HepG2 (cell line): ENCODE measurements at regions not wholly inside any gene's neighbourhood (a gene's known extent, or its start where the extent isn't known, plus 50 kb on each side); places are given as distances from the start of the nearest gene placed in this dataset.

Experiments used
- ATAC-seq: fragments of 200-7000 bp; cut with Tn5 transposase; 3 replicates; pipeline ENCODE4 v1.9.1; 2020; ENCODE audit warnings: mild to moderate bottlenecking, moderate library complexity
- BruUV-seq: library from RNA; stranded (reverse); fragments of 400-500 nt; replicated peaks from 2 replicates; lab custom pipeline; 2021; lab: Mats Ljungman, UMichigan
- CTCF ChIA-PET: fragments of 300-600 bp; formaldehyde crosslinking; extraction: SDS; loops from one replicate; lab custom pipeline; 2021; ENCODE audit warnings: low total read pairs, inconsistent platforms, low intra/inter-chr PET ratio; lab: Yijun Ruan, JAX
- POLR2A ChIA-PET: fragments of 350-600 bp; sonication (Branson Sonifier 250); formaldehyde crosslinking; loops from one replicate; lab custom pipeline; 2020; ENCODE audit warnings: antibody characterized with exemption, inconsistent platforms; lab: Yijun Ruan, JAX
- DNase-seq: peaks from one replicate; pipeline ENCODE4 v3.0.0-alpha.2; 2015; ENCODE audit warnings: low spot score
- FAIRE-seq: peaks from 3 replicates; lab custom pipeline; 2011; peaks lifted over from hg19 to GRCh38; lab: Jason Lieb, UNC
- H2AFZ ChIP-seq: one replicate; pipeline ENCODE4 v1.6.1; 2011; ENCODE audit warnings: low read length, inconsistent platforms
- H3K27ac ChIP-seq: fragments of 300-600 bp; 3 replicates; pipeline ENCODE4 v1.8.0; 2011; ENCODE audit warnings: mixed run types, mild to moderate bottlenecking, mixed read lengths, low read length, inconsistent platforms; ENCODE audit not compliant: insufficient read depth; ENCODE audit errors: extremely low read length
- H3K27me3 ChIP-seq, 2 experiments: fragments of 200-600 bp in 1 of 2; 2 replicates in 1 of 2; 3 replicates in 1 of 2; pipeline versions ENCODE4 v1.6.0 to v1.8.0; 2011; ENCODE audit warnings: low read length in 2 of 2, mild to moderate bottlenecking in 2 of 2, moderate library complexity in 2 of 2, inconsistent platforms in 1 of 2; ENCODE audit not compliant: insufficient read depth in 2 of 2, control insufficient read depth in 1 of 2
- H3K36me3 ChIP-seq, 2 experiments: fragments of 200-600 bp in 1 of 2; replicated peaks in 1 of 2; 2 replicates in 1 of 2; 3 replicates in 1 of 2; pipeline versions ENCODE4 v1.5.1 to v1.8.0; 2011; ENCODE audit warnings: low read length in 2 of 2, inconsistent platforms in 1 of 2; ENCODE audit not compliant: insufficient read depth in 2 of 2, control insufficient read depth in 1 of 2
- H3K4me1 ChIP-seq: 2 replicates; pipeline ENCODE4 v1.5.1; 2012; ENCODE audit warnings: low read length, inconsistent platforms; ENCODE audit not compliant: insufficient read depth
- H3K4me2 ChIP-seq: 2 replicates; pipeline ENCODE4 v1.6.0; 2011; ENCODE audit warnings: low read depth, low read length, inconsistent platforms
- H3K4me3 ChIP-seq, 3 experiments: fragments of 200-600 bp in 1 of 3; sonication (generic), shearing (Covaris generic) in 1 of 3; replicated peaks in 1 of 3; 2 replicates each; pipeline ENCODE4 v1.5.1; 2011 to 2016; ENCODE audit warnings: low read length in 3 of 3, inconsistent platforms in 2 of 3, low read depth in 2 of 3, mild to moderate bottlenecking in 2 of 3, control low read depth in 1 of 3, mixed read lengths in 1 of 3; ENCODE audit not compliant: insufficient read depth in 1 of 3
- H3K79me2 ChIP-seq: one replicate; pipeline ENCODE4 v1.6.1; 2011; ENCODE audit warnings: low read length, inconsistent platforms; ENCODE audit not compliant: insufficient read depth
- H3K9ac ChIP-seq: 2 replicates; pipeline ENCODE4 v1.6.0; 2011; ENCODE audit warnings: mild to moderate bottlenecking, low read depth, low read length, inconsistent platforms; ENCODE audit not compliant: insufficient read depth
- H3K9me3 ChIP-seq: 2 replicates; pipeline ENCODE4 v1.5.1; 2012; ENCODE audit warnings: mild to moderate bottlenecking, low read length
- H4K20me1 ChIP-seq: 2 replicates; pipeline ENCODE4 v1.6.0; 2011; ENCODE audit warnings: inconsistent platforms, mild to moderate bottlenecking, low read length, moderate library complexity; ENCODE audit not compliant: insufficient read depth
- ADNP ChIP-seq: sonication (generic); formaldehyde crosslinking; IDR thresholded peaks from 2 replicates; pipeline ENCODE4 v1.4.0; 2020; ENCODE audit warnings: missing genetic modification reagents
- CHCHD3 ChIP-seq: sonication (generic); formaldehyde crosslinking; IDR thresholded peaks from 2 replicates; pipeline ENCODE4 v1.8.0; 2022; ENCODE audit warnings: mild to moderate bottlenecking, missing genetic modification reagents, moderate library complexity
- DMAP1 ChIP-seq: IDR thresholded peaks from 2 replicates; pipeline ENCODE4 v1.6.1; 2016
- RELA ChIP-seq: sonication (generic); formaldehyde crosslinking; IDR thresholded peaks from 2 replicates; pipeline ENCODE4 v1.4.0; 2020; ENCODE audit warnings: missing genetic modification reagents
- SOX13 ChIP-seq, 3 experiments: fragments of 450-650 bp in 1 of 3; sonication (generic) in 1 of 3; formaldehyde crosslinking in 1 of 3; IDR thresholded peaks in 2 of 3; conservative IDR thresholded peaks in 1 of 3; 2 replicates each; pipeline versions ENCODE4 v1.5.0 to v1.6.1; 2016 to 2020; ENCODE audit warnings: antibody characterized with exemption in 1 of 3, mild to moderate bottlenecking in 1 of 3, missing compliant biosample characterization in 1 of 3, missing genetic modification reagents in 1 of 3, moderate library complexity in 1 of 3
- ZNF30 ChIP-seq: sonication (generic); formaldehyde crosslinking; IDR thresholded peaks from 2 replicates; pipeline ENCODE4 v1.5.0; 2020; ENCODE audit warnings: mild to moderate bottlenecking, missing genetic modification reagents
- ZNF329 ChIP-seq: sonication (generic); formaldehyde crosslinking; IDR thresholded peaks from 2 replicates; pipeline ENCODE4 v1.9.0; 2021; ENCODE audit warnings: low read depth, mild to moderate bottlenecking, missing genetic modification reagents
- ZNF430 ChIP-seq: sonication (generic); formaldehyde crosslinking; IDR thresholded peaks from 2 replicates; pipeline ENCODE4 v1.9.0; 2021; ENCODE audit warnings: mild to moderate bottlenecking, missing genetic modification reagents
- ZNF44 ChIP-seq: sonication (generic); formaldehyde crosslinking; IDR thresholded peaks from 2 replicates; pipeline ENCODE4 v1.5.1; 2020; ENCODE audit warnings: mild to moderate bottlenecking, missing genetic modification reagents
- ZNF501 ChIP-seq: sonication (generic); formaldehyde crosslinking; IDR thresholded peaks from 2 replicates; pipeline ENCODE4 v1.5.1; 2020; ENCODE audit warnings: mild to moderate bottlenecking, moderate library complexity, missing genetic modification reagents
- WGBS: methylation state at CpG from one replicate; pipeline ENCODE4 v1.1.6; 2017; ENCODE audit warnings: low lambda C conversion rate; 5-methylcytosine and 5-hydroxymethylcytosine counted together
- in situ Hi-C: cut with HindIII; loops from 2 replicates; pipeline ENCODE4 v1.10.0; 2017; ENCODE audit warnings: low pct_unique_long_range_greater_than_20kb; ENCODE audit not compliant: extremely low pct_ligation_motif_present
- intact Hi-C: fragments of 100-400 bp; cut with micrococcal nuclease; formaldehyde crosslinking; loops from one replicate; pipeline ENCODE4 v1.10.0; 2022; ENCODE audit not compliant: unreplicated experiment
- TF ChIP-seq, protein P1 (sequence below): sonication (generic); formaldehyde crosslinking; IDR thresholded peaks from 2 replicates; pipeline ENCODE4 v1.5.0; 2020; ENCODE audit warnings: missing genetic modification reagents, mild to moderate bottlenecking, borderline replicate concordance
- TF ChIP-seq, protein P2 (sequence below): sonication (generic); formaldehyde crosslinking; IDR thresholded peaks from 2 replicates; pipeline ENCODE4 v1.5.1; 2020; ENCODE audit warnings: mild to moderate bottlenecking, moderate library complexity, missing genetic modification reagents
- TF ChIP-seq, protein P3 (sequence below): sonication (generic); formaldehyde crosslinking; IDR thresholded peaks from 2 replicates; pipeline ENCODE4 v1.4.0; 2020; ENCODE audit warnings: missing genetic modification reagents, low read depth, mild to moderate bottlenecking, borderline replicate concordance

DNA sequence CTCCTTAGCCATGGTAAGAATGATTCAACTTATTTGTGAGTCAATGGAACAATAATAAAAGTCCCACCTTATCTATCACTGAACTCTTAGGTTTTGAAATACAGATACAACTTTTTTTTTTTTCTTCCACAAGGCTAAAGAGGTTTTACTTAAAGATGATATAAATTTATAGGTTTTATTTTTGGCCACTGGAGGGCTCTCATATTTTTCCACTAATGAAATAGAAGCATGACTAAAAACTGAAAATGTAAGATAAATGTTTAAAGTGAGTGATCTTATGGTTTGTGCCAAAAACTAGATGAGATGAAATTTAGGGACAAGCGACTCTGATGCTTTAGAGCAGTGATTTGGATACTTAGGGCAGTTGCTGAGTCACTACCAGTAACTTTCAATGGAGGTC is 499.0 kb downstream of the NUF2 start:
- WGBS: 0% methylated on average over 1 of the region's 1 CpG
- Histone ChIP-seq H2AFZ (no peak overlapping the region), H3K9ac (no peak overlapping the region), H3K4me3 (no peak overlapping the region), H3K4me2 (no peak overlapping the region), H4K20me1 (no peaks in the 10 kb centered on the region), H3K27me3 (no peaks in the 10 kb centered on the region), H3K9me3 (peaks cover 88% of the 10 kb centered on the region), H3K36me3 (no peaks in the 10 kb centered on the region), H3K79me2 (no peaks in the 10 kb centered on the region), H3K27ac (no peak overlapping the region), H3K4me1 (no peaks in the 10 kb centered on the region)
- BruUV-seq: no TSS peak
- intact Hi-C loops (no loop called here), in situ Hi-C loops (no loop called here)
- no peak for DNase-seq
- TF ChIP-seq RELA (CRISPR knock-in tag): no peak
- ATAC-seq: no peak
- CTCF ChIA-PET: no interaction called here
- POLR2A ChIA-PET: no interaction called here
- FAIRE-seq: no peak

DNA sequence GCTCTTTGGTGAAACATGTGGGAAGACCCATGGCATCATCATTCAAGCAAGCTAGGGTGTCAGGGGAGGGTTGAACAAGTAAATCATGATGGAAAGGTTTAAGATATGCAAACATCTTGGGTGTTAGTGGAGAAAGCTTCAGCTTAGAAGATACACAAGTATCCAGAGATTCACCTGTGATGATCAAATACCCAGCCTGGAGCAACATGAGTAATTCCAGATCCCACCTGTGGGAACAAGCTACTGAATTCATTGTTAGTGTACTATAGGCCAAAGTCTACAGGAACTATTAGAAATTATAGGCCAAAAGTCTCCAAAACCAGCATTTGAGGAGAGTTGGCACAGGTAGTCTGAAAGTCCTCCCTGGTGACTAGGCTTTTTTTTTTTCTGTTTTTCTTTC is 499.9 kb downstream of the NUF2 start:
- Histone ChIP-seq H3K36me3 (no peaks in the 10 kb centered on the region), H4K20me1 (no peaks in the 10 kb centered on the region), H3K4me1 (no peaks in the 10 kb centered on the region), H3K9me3 (peaks cover 88% of the 10 kb centered on the region), H3K27me3 (no peaks in the 10 kb centered on the region), H3K9ac (no peak overlapping the region), H3K79me2 (no peaks in the 10 kb centered on the region), H2AFZ (no peak overlapping the region), H3K4me3 (no peak overlapping the region), H3K4me2 (no peak overlapping the region), H3K27ac (no peak overlapping the region)
- no peak for DNase-seq
- ChIA-PET POLR2A (no interaction called here), CTCF (no interaction called here)
- no TSS peak for BruUV-seq
- intact Hi-C loops (no loop called here), in situ Hi-C loops (no loop called here)
- ATAC-seq: no peak
- TF ChIP-seq, protein P1, sequence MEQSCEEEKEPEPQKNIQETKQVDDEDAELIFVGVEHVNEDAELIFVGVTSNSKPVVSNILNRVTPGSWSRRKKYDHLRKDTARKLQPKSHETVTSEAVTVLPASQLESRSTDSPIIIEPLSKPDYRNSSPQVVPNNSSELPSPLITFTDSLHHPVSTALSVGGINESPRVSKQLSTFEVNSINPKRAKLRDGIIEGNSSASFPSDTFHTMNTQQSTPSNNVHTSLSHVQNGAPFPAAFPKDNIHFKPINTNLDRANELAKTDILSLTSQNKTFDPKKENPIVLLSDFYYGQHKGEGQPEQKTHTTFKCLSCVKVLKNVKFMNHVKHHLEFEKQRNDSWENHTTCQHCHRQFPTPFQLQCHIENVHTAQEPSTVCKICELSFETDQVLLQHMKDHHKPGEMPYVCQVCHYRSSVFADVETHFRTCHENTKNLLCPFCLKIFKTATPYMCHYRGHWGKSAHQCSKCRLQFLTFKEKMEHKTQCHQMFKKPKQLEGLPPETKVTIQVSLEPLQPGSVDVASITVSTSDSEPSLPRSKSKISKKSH (CRISPR knock-in tag): no peak
- TF ChIP-seq CHCHD3 (CRISPR knock-in tag) (no peak), SOX13 (IDR thresholded peaks at IDR 0.05) (no peak), SOX13 (CRISPR knock-in tag; conservative IDR thresholded peaks at IDR 0.05 in 1 of 2, IDR thresholded peaks at IDR 0.05 in 1 of 2) (no peak), ADNP (no peak), ZNF430 (CRISPR knock-in tag) (no peak), DMAP1 (CRISPR knock-in tag) (no peak), ZNF501 (CRISPR knock-in tag) (no peak), ZNF44 (no peak), ZNF329 (no peak), ZNF30 (no peak)
- TF ChIP-seq, protein P2, sequence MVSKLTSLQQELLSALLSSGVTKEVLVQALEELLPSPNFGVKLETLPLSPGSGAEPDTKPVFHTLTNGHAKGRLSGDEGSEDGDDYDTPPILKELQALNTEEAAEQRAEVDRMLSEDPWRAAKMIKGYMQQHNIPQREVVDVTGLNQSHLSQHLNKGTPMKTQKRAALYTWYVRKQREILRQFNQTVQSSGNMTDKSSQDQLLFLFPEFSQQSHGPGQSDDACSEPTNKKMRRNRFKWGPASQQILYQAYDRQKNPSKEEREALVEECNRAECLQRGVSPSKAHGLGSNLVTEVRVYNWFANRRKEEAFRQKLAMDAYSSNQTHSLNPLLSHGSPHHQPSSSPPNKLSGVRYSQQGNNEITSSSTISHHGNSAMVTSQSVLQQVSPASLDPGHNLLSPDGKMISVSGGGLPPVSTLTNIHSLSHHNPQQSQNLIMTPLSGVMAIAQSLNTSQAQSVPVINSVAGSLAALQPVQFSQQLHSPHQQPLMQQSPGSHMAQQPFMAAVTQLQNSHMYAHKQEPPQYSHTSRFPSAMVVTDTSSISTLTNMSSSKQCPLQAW (CRISPR knock-in tag): no peak
- TF ChIP-seq, protein P3, sequence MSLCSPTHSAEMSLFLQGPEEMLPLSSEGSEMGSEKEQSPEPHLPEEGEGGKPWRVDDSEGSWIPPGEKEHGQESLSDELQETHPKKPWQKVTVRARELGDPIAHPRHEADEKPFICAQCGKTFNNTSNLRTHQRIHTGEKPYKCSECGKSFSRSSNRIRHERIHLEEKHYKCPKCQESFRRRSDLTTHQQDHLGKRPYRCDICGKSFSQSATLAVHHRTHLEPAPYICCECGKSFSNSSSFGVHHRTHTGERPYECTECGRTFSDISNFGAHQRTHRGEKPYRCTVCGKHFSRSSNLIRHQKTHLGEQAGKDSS (CRISPR knock-in tag): no peak
- no peak for FAIRE-seq
